ENCODE measurements at regions not wholly inside any gene's neighbourhood (a gene's known extent, or its start where the extent isn't known, plus 50 kb on each side); places are given as distances from the start of the nearest gene placed in this dataset.
"Not testable (repeated sequence)": the region's sequence is repeated elsewhere in the genome, so short reads cannot be mapped to it uniquely, and the experiment has no call there.

GRCh38 chr9:83125671-83126070 is 62.7 kb upstream of the RASEF start:
- H3K9me3 ChIP-seq, result peaks cover 0 to 14% (median 0%) of the 10 kb centered on the region in 11 donors
- no peaks in the 10 kb centered on the region for H3K36me3 ChIP-seq
- peaks cover 0 to 5% (median 0%) of the 10 kb centered on the region in 7 donors for H3K27me3 ChIP-seq
- H3K4me3 ChIP-seq, result no peak overlapping the region
- 55 to 58% methylated on average over 2 of the region's 2 CpGs for WGBS, 2 donors
- intact Hi-C loops (cut with DNase I), result no loop called here
- no peak for DNase-seq
- no peak for TF ChIP-seq CTCF (IDR thresholded peaks at IDR 0.05)
- no peaks in the 10 kb centered on the region for H3K4me1 ChIP-seq
- no peak for ATAC-seq
- H3K27ac ChIP-seq, result no peak overlapping the region

- no peak for DNase-seq
- H3K4me3 ChIP-seq, result no peak overlapping the region
- no peaks in the 10 kb centered on the region for H3K4me1 ChIP-seq
- intact Hi-C loops (cut with DNase I), result no loop called here
- H3K27ac ChIP-seq, result no peak overlapping the region
- WGBS, 2 donors, result 86 to 93% methylated on average over 2 of the region's 2 CpGs
- no peaks in the 10 kb centered on the region for H3K36me3 ChIP-seq
- no peaks in the 10 kb centered on the region for H3K27me3 ChIP-seq
- no peak for TF ChIP-seq CTCF (IDR thresholded peaks at IDR 0.05)
- peaks cover 0 to 10% (median 0%) of the 10 kb centered on the region in 11 donors for H3K9me3 ChIP-seq
- ATAC-seq, result no peak
These were observed 56.9 kb upstream of the RASEF start for GRCh38 chr9:83119873-83120272.

- H3K27me3 ChIP-seq, result no peaks in the 10 kb centered on the region
These were observed 53.1 kb upstream of the RASEF start for GRCh38 chr9:83116026-83116425.

GRCh38 chr9:83113445-83113844 is 50.5 kb upstream of the RASEF start:
- not testable (repeated sequence) for H3K4me3 ChIP-seq, DNase-seq, H3K27ac ChIP-seq, H3K4me1 ChIP-seq, ATAC-seq, H3K27me3 ChIP-seq, H3K36me3 ChIP-seq
- intact Hi-C loops (cut with DNase I), result loop anchor here in 1 of 10 donors (1.0 kb wide), 1 partner anchor 39 kb away; no protein-coding TSS in a partner anchor
- WGBS, 2 donors, result 82 to 94% methylated on average over 6 of the region's 6 CpGs
- peaks cover 0 to 29% (median 7%) of the 10 kb centered on the region in 11 donors for H3K9me3 ChIP-seq

More at GRCh38 chr9:83116026-83116425, 53.1 kb upstream of the RASEF start:
- Histone ChIP-seq H3K9me3 (peaks cover 0 to 29% (median 7%) of the 10 kb centered on the region in 11 donors), H3K4me3 (no peak overlapping the region), H3K4me1 (no peaks in the 10 kb centered on the region), H3K27ac (no peak overlapping the region), H3K36me3 (no peaks in the 10 kb centered on the region)
- intact Hi-C loops (cut with DNase I), result no loop called here
- WGBS, 2 donors, result 15 to 33% methylated on average over 1 of the region's 1 CpG
- TF ChIP-seq CTCF (IDR thresholded peaks at IDR 0.05), result no peak
- DNase-seq, result no peak
- ATAC-seq, result no peak
